GM19023 (cell line): ENCODE measurements at regions not wholly inside any gene's neighbourhood (a gene's known extent, or its start where the extent isn't known, plus 50 kb on each side); places are given as distances from the start of the nearest gene placed in this dataset.

ENCODE experiments used
- ATAC-seq: cut with Tn5 transposase; IDR thresholded peaks from one replicate; pipeline ENCODE4 v1.9.1; 2021; ENCODE audit warnings: mild to moderate bottlenecking, moderate library complexity; ENCODE audit not compliant: unreplicated experiment

- no peak for ATAC-seq
Measured at GRCh38 chr7:136336932-136337331, 359.8 kb upstream of the MTPN start.

- ATAC-seq = no peak
Measured at GRCh38 chr7:136333636-136334035, 356.5 kb upstream of the MTPN start.

- ATAC-seq = no peak
Measured at GRCh38 chr7:136326045-136326609, 349.0 kb upstream of the MTPN start.

GRCh38 chr7:136325578-136325977 is 348.4 kb upstream of the MTPN start:
- no peak for ATAC-seq

- no peak for ATAC-seq
Measured at GRCh38 chr7:136325027-136325426, 347.9 kb upstream of the MTPN start.

GRCh38 chr7:136324073-136324704 is 347.0 kb upstream of the MTPN start:
- ATAC-seq = no peak

- ATAC-seq = no peak
Measured at GRCh38 chr7:136312592-136312991, 335.4 kb upstream of the MTPN start.

GRCh38 chr7:136309407-136309806 is 332.2 kb upstream of the MTPN start:
- no peak for ATAC-seq

- no peak for ATAC-seq
Measured at GRCh38 chr7:136308230-136308629, 331.1 kb upstream of the MTPN start.

- no peak for ATAC-seq
Measured at GRCh38 chr7:136303162-136303561, 326.0 kb upstream of the MTPN start.

- no peak for ATAC-seq
Measured at GRCh38 chr7:136302049-136302448, 324.9 kb upstream of the MTPN start.

GRCh38 chr7:136294977-136295376 is 317.8 kb upstream of the MTPN start:
- ATAC-seq = no peak

GRCh38 chr7:136293841-136294391 is 316.8 kb upstream of the MTPN start:
- ATAC-seq = peak; percentile 9

- ATAC-seq = peak; percentile 87
Measured at GRCh38 chr7:136293272-136293671, 316.1 kb upstream of the MTPN start.

GRCh38 chr7:136292365-136292764 is 315.2 kb upstream of the MTPN start:
- ATAC-seq = no peak

- no peak for ATAC-seq
Measured at GRCh38 chr7:136290351-136290750, 313.2 kb upstream of the MTPN start.

GRCh38 chr7:136278057-136278456 is 300.9 kb upstream of the MTPN start:
- no peak for ATAC-seq

- ATAC-seq = no peak
Measured at GRCh38 chr7:136275794-136276193, 298.6 kb upstream of the MTPN start.

GRCh38 chr7:136274636-136275345 is 297.6 kb upstream of the MTPN start:
- ATAC-seq = no peak

GRCh38 chr7:136272934-136273333 is 295.8 kb upstream of the MTPN start:
- ATAC-seq = no peak

- ATAC-seq = no peak
Measured at GRCh38 chr7:136267822-136268221, 290.7 kb upstream of the MTPN start.

GRCh38 chr7:136266457-136266856 is 289.3 kb upstream of the MTPN start:
- ATAC-seq = no peak
